HG03432 (cell line): ENCODE measurements at regions not wholly inside any gene's neighbourhood (a gene's known extent, or its start where the extent isn't known, plus 50 kb on each side); places are given as distances from the start of the nearest gene placed in this dataset.
"Not testable (repeated sequence)": the region's sequence is repeated elsewhere in the genome, so short reads cannot be mapped to it uniquely, and the experiment has no call there.

Experiments used
- ATAC-seq: cut with Tn5 transposase; IDR thresholded peaks from one replicate; pipeline ENCODE4 v1.9.1; 2021; ENCODE audit warnings: mild to moderate bottlenecking, moderate library complexity; ENCODE audit not compliant: unreplicated experiment

GRCh38 chr21:6483645-6484044 is 4037.7 kb upstream of the TPTE start:
- not testable (repeated sequence) for ATAC-seq

GRCh38 chr21:6486821-6487220 is 4034.6 kb upstream of the TPTE start:
- ATAC-seq, result not testable (repeated sequence)

DNA sequence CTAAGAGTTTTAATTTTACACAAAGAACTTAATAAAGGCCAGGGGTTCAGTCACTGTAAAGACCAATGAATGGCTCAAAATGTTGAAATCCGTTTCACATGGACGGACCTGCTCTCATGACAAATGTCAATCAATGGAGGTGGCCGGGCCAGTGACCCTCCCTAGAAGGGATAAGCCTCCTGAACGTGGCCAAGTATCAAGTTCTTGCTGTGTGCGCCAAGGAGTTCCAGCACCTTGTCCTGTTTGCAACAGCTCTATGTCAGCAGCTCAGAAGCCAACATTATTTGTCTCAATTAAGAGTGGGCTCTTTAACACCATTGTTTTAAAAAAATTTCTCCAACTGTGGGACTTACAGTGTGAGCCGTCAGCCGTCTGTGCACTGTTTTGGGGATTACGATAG is 4028.7 kb upstream of the TPTE start:
- not testable (repeated sequence) for ATAC-seq

- not testable (repeated sequence) for ATAC-seq
Measured at GRCh38 chr21:6493957-6494356, 4027.4 kb upstream of the TPTE start.

GRCh38 chr21:6496356-6496755 is 4025.0 kb upstream of the TPTE start:
- ATAC-seq, result not testable (repeated sequence)

- peak; percentile 21 for ATAC-seq
Measured at GRCh38 chr21:6498716-6499115, 4022.7 kb upstream of the TPTE start.

DNA sequence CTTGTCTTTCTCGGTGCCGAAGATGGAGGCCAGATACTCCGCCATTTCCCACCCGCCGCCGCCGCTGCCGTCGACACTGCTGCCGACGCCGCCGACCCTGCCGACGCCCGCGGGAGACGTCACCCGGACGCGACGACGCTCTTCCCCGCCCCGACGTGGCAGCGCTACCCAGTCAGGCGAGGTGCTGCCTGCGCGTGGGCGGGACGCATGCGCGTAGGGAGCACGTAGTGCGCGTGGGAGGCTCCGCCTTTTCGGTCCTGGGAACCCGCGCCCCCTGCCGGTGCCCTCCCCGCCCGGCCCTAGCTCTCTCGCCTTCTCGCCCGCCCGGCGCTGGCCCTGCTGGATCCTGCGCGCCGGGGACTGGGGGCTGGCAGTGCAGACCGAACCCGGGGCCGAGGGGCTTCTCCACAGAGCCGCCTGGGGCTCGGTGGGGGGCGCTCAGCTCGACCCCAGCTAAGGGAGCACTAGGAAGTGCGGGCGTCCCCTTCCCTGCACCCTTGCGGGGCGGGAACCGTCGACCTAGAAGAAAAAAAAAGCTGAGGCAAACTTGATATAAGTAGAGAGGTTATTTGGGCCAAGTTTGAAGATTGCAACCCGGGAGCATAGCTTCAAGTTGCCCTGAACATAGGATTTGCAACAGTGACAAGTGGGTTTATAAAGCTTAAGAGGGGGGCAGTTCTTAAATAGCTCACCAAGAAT is 4022.1 kb upstream of the TPTE start:
- peak; percentile 65 for ATAC-seq

GRCh38 chr21:6499866-6500265 is 4021.5 kb upstream of the TPTE start:
- ATAC-seq, result not testable (repeated sequence)

DNA sequence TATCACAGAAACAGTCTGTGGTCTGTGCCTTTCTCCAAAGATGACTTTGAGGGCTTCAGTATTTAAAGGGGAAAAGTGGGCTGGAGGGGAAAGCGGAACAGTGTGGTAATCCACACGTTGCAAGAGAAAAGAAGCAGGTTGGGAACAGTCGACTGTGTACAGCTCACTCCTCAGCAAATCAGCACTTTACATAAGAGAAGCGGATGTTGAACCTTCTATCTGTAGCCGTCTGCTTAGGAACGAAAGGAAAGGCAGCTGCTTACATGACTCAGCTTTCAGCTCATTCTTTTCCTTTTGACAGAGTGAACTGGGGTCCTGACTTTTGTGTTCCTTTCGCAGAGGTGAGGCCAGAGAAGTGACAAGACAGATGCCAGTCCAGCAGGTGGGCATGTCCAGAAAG is 4020.7 kb upstream of the TPTE start:
- ATAC-seq, result not testable (repeated sequence)

GRCh38 chr21:6506167-6506894 is 4015.1 kb upstream of the TPTE start:
- not testable (repeated sequence) for ATAC-seq

DNA sequence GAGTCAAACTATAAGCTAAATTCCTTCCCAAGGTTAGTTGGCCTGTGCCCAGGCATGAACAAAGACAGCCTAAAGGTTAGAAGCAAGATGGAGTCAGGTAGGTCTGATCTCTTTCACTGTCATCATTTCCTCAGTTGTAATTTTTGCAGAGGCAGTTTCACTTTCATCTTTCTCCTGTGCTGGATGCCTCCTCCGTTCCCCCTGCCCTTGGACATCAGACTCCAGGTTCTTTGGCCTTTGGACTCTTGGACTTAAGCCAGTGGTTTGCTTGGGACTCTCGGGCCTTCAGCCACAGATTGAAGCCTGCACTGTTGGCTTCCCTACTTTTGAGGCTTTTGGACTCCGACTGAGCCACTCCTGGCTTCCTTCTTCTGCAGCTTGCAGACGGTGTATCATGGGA is 4013.8 kb upstream of the TPTE start:
- not testable (repeated sequence) for ATAC-seq

GRCh38 chr21:6521777-6522176 is 3999.6 kb upstream of the TPTE start:
- not testable (repeated sequence) for ATAC-seq

- not testable (repeated sequence) for ATAC-seq
Measured at GRCh38 chr21:6526213-6526612, 3995.2 kb upstream of the TPTE start.

GRCh38 chr21:6530655-6531054 is 3990.7 kb upstream of the TPTE start:
- not testable (repeated sequence) for ATAC-seq

DNA sequence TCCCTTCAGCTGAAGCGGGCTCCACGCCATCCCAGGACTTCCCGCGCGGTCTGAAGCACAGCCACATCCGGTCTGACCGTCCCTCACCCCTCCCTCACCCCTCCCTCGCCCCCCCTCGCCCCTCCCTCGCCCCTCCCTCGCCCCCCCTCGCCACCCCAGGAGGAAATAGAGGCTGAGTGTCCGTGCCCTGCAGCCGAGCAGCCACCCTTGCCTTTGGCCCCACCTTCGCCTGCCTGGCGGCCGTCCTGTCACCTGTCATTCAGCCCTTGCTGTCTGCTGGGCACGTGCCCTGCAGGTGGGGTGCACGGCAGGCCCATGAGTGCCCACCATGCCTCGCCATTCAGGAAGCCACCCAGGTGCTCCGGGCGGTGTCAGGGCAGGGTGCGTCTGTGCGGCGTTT is 3988.1 kb upstream of the TPTE start:
- ATAC-seq, result not testable (repeated sequence)

DNA sequence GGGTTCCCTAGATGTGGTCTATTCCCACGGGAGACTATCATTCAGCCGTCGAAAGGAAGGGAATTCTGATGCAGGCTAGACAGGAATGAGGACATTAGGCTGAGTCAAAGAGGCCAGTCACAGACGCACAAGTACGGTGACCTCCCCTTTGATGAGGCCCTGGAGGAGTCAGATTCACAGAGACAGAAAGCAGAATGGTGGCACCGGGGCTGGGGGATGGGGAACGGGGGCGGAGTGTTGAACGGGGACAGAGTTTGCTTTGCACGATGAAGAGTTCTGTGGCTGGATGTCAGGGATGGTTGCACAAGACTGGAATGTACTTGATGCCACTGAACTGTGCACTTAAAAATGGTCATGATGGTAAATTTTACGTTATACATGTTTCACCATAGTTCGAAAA is 3983.1 kb upstream of the TPTE start:
- not testable (repeated sequence) for ATAC-seq

- not testable (repeated sequence) for ATAC-seq
Measured at GRCh38 chr21:6539688-6540087, 3981.7 kb upstream of the TPTE start.

DNA sequence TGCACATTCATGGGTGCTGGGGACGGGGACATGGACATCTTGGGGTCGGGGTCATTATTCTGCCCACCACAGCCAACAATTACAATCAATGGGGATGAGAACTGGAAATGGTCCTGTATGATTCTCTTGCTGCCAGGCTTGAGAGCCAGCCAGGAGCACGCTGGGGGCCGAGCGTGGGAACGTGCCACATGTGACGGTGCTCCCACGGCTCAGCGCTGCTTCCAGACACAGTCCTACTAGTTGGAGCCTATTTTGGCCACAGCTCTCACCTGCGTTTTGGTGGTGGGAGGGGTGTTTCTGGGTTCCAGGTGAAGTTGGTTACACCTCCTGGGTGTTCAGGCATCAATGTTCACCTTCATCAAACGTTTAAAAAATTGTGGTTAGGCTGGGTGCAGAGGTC is 3980.3 kb upstream of the TPTE start:
- ATAC-seq, result not testable (repeated sequence)

DNA sequence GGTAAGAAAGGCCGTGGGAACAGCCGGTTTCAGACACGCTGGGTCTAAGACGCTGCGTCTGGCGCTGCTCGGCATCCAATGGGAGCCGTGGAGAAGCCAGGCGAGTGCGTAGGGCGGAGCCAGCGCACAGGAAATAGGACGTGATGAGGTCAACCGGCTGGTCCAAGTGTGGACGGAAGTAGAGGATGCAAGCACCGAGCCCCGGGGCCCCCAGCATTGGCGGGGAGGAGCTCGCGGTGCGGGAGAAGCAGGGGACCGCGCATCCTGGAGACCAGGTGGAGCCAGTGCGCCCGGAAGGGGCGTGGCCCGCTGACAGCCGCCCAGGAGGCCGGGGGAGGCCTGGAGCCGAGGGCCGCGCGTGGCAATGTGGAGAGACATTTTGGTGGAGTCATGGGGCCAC is 3976.1 kb upstream of the TPTE start:
- not testable (repeated sequence) for ATAC-seq

- ATAC-seq, result not testable (repeated sequence)
Measured at GRCh38 chr21:6551045-6551444, 3970.3 kb upstream of the TPTE start.

DNA sequence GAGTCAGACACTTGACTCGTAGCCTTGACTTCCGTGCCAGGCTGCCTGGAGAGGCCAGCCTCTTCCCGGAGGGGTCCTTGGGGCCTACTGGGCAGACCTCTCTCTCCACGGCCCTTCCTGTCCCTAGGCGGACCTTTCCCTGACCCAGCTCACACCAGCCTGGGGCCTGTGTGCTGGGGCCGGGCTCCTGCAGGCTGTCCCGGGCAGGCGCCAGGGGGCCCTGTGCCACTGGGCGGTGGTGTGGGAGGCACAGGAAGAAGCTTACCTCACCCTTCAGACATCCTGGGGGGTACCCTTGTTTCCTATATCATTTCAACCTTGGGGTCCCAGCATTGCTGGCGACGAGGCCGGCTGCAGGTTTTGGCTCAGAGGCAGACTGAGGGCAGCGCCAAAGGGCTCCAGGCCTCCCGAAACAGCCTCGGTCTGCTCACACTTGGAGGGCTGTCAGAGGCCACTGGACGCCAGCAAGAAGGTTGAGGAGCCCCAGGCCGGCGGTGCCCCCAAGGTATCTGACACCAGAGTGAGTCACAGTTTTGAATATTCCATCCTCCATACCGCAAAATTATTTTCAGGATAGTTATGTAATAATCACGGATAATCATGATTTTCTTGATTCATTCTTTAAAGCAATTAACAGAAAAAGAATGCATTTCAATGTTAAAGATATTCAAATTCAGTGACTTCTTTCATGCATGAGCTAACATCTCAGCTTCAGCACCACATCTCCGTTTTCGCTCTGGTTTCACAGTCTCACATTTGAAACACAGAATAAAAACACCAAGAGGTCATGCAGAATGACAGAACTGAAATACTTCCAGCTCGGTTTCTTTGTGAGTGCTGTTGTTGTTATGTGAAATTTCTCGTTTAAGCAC is 3967.6 kb upstream of the TPTE start:
- ATAC-seq, result not testable (repeated sequence)
